ENCODE measurements at regions not wholly inside any gene's neighbourhood (a gene's known extent, or its start where the extent isn't known, plus 50 kb on each side); places are given as distances from the start of the nearest gene placed in this dataset.

DNA sequence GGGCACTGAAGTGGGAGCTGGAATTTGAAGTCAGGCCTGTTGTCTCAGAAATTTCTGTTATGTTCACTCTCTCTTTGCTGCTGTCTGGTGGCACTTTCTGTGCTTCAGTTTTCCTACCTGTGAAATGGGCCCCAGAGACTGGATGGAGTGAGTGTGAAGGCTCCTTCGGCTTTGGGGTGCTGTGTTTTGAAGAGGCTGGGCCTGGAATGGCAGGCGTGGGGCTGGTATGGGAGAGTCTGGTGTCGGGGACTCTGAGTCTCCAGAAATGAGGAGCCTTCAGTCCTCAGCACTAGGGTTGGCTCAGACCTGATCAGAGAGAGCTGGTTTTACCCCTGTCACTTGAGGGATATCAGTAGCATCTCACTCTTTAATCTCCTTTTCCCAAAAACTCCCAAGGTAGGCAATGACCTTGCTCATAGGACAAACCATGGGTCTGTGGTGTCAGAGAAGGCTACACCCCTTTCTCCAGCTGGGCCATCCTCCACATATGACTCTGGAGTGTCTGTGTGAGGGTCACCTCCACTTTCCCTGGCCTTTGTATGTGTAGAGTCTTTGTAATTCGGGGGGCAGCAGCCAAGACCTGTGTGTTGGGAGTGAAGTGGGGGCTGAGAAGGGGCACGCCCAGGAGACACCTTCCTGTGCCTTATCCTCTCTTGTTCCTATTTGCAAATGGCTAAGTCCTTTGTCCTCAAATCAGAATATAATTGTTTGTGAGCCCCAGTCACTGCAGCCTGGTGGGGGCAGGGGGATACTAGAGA, 279.9 kb downstream of the PTPRU start:
- no peaks in the 10 kb centered on the region for H3K9me3 ChIP-seq (ENCODE audit: insufficient read depth, low read depth, low read length)
- no peak overlapping the region for H3K9ac ChIP-seq (ENCODE audit: low read depth, low read length)
- H3K4me3 ChIP-seq (ENCODE audit: low read length): no peak overlapping the region
- H3K27ac ChIP-seq (ENCODE audit: low read length): no peak overlapping the region
- no peaks in the 10 kb centered on the region for H3K4me1 ChIP-seq (ENCODE audit: insufficient read depth, low read length)
- H3K36me3 ChIP-seq (ENCODE audit: insufficient read depth, low read depth, low read length): no peaks in the 10 kb centered on the region
- no peaks in the 10 kb centered on the region; the same call in 1 of the 2 replicates for H3K27me3 ChIP-seq (ENCODE audit: insufficient read depth, low read length)

DNA sequence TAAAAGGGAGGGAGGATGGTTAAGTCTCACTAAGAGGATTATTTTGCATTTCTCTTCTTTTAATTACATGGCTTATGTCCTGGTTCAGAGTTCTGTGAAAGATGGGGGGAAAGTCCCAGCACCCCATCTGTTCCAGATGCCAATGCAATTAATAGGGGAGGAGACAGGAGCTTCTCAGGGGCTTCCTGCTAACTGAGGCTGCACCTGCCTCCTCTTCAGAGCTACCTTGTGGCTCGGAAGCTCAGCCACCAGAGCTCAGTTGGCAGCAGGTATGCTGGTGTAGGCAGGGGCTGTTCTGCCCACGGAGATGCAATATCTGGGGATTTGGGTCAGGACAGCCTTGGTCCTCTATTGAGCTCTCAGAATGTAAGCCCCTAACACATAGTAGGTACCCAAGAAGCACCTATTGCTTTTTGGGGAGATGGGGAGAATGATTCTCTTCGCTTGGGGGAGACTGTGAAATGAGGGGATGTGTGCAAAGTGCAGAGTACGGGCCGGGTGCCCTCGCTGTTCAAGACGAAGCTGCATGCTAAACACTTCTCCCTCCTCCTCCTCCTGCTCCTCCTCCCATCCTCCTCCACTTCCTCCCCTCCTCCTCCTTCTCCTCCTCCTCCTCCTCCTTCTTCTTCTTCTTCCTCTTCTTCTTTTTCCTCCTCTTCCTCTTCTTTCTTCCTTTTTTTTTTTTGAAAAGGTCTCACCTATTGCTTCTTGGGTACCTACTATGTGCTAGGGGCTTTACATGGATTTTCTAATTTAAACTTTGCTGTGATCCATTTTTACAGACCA, 279.0 kb downstream of the PTPRU start:
- Histone ChIP-seq H3K9ac (ENCODE audit: low read depth, low read length) (no peak overlapping the region), H3K4me3 (ENCODE audit: low read length) (no peak overlapping the region), H3K9me3 (ENCODE audit: insufficient read depth, low read depth, low read length) (no peaks in the 10 kb centered on the region), H3K27ac (ENCODE audit: low read length) (no peak overlapping the region), H3K36me3 (ENCODE audit: insufficient read depth, low read depth, low read length) (no peaks in the 10 kb centered on the region), H3K4me1 (ENCODE audit: insufficient read depth, low read length) (no peaks in the 10 kb centered on the region), H3K27me3 (ENCODE audit: insufficient read depth, low read length) (no peaks in the 10 kb centered on the region; the same call in 1 of the 2 replicates)

DNA sequence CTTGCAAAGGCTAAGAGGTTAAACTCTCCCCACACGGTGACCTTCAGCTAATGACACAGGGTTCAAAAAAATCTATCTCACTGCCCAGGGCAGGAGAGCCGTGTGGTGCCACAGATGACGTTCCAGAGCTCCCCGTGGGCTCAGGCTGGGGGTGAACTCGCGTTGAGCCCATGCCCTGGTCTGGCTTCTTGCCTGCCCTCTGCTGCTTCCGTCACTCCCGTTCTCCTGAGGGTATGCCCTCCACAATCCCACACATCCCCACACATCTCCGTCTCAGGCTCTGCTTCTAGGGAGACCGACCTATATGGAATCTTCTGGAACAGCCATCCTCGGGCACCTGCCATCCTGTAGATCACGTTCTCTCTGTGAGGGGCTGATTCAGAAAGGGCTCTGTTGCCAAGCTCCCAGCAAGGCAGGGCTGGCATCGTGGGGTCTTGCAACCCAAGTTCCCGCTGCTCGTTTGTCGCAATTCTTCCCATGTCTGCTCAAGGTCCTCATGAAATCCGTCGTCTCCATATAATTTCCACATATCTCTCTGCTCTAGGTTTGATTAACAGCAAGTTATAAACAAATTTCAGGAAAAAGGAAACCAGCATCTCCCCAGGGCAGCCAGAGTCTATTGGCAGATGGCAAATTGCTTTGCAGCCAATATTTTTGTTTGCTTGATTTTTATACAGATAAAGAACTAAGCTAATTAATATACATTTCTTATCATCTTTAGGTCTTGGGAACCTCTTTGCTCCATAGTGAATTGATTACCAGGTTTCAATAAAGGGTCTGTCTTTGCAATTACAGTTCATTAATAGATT, 278.2 kb downstream of the PTPRU start:
- Histone ChIP-seq H3K9ac (ENCODE audit: low read depth, low read length) (no peak overlapping the region), H3K4me3 (ENCODE audit: low read length) (no peak overlapping the region), H3K27me3 (ENCODE audit: insufficient read depth, low read length) (no peaks in the 10 kb centered on the region; the same call in 1 of the 2 replicates), H3K4me1 (ENCODE audit: insufficient read depth, low read length) (no peaks in the 10 kb centered on the region), H3K27ac (ENCODE audit: low read length) (no peak overlapping the region), H3K9me3 (ENCODE audit: insufficient read depth, low read depth, low read length) (no peaks in the 10 kb centered on the region), H3K36me3 (ENCODE audit: insufficient read depth, low read depth, low read length) (no peaks in the 10 kb centered on the region)

DNA sequence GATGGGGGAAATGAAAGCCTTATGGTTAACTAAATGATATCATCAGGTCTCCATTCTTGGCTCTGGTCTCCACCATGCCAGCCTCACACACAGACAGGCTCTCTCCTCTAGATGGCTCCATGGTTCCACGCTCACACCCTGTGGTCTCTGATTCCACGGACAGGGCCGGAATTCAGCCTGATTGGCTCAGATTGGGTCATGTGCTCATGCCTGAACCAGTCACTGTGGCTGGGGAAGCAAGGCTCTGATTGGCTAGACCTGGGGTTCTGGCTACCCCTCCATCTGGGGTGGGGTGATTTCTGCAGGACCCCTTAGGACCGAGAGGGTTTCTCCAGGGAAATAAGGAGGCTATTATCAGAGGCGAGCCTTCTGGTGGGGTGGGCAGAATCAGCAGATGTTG, 277.0 kb downstream of the PTPRU start:
- Histone ChIP-seq H3K27ac (ENCODE audit: low read length) (no peak overlapping the region), H3K4me3 (ENCODE audit: low read length) (no peak overlapping the region), H3K9me3 (ENCODE audit: insufficient read depth, low read depth, low read length) (no peaks in the 10 kb centered on the region), H3K4me1 (ENCODE audit: insufficient read depth, low read length) (no peaks in the 10 kb centered on the region), H3K36me3 (ENCODE audit: insufficient read depth, low read depth, low read length) (no peaks in the 10 kb centered on the region), H3K9ac (ENCODE audit: low read depth, low read length) (no peak overlapping the region), H3K27me3 (ENCODE audit: insufficient read depth, low read length) (no peaks in the 10 kb centered on the region; the same call in 1 of the 2 replicates)

- Histone ChIP-seq H3K4me3 (ENCODE audit: low read length) (no peak overlapping the region), H3K36me3 (ENCODE audit: insufficient read depth, low read depth, low read length) (no peaks in the 10 kb centered on the region), H3K27me3 (ENCODE audit: insufficient read depth, low read length) (no peaks in the 10 kb centered on the region; the same call in 1 of the 2 replicates), H3K9ac (ENCODE audit: low read depth, low read length) (no peak overlapping the region), H3K4me1 (ENCODE audit: insufficient read depth, low read length) (no peaks in the 10 kb centered on the region), H3K9me3 (ENCODE audit: insufficient read depth, low read depth, low read length) (no peaks in the 10 kb centered on the region), H3K27ac (ENCODE audit: low read length) (no peak overlapping the region)
These were observed 275.1 kb downstream of the PTPRU start for GRCh38 chr1:29511436-29511835.

DNA sequence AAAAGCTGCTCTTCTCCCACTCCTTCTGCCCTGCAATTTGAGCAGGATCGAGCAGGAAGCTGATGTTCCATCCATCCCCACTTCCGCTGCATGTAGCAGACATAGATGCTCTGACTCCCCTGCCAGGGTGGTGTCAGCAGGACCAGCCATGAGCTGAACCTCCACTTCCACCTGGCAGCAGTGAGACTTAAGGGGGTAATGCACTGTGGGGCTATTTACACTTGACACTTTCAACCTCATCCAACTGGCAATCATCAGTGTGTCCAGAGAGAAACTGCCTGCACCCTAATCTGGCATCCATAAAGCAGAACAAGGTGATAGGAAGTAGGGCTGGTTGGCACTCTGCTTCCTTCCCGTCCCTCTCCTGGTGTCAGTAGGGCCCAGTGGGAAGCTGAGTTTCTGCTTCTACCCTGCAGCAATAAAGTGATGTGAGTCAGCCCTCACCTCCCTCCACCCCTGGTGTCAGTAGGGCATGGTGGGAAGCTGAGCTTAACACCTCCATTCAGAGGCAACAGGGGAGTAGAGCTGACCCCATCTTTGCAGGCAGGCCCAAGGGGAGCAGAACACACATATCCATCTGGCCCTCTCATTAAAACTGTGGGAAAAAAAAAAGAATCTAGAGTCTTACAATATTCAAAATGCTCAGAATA, 272.3 kb downstream of the PTPRU start:
- Histone ChIP-seq H3K27ac (ENCODE audit: low read length) (no peak overlapping the region), H3K27me3 (ENCODE audit: insufficient read depth, low read length) (no peaks in the 10 kb centered on the region), H3K36me3 (ENCODE audit: insufficient read depth, low read depth, low read length) (no peaks in the 10 kb centered on the region), H3K9ac (ENCODE audit: low read depth, low read length) (no peak overlapping the region), H3K9me3 (ENCODE audit: insufficient read depth, low read depth, low read length) (no peaks in the 10 kb centered on the region), H3K4me1 (ENCODE audit: insufficient read depth, low read length) (peaks cover 8% of the 10 kb centered on the region; the same call in 1 of the 2 replicates), H3K4me3 (ENCODE audit: low read length) (no peak overlapping the region)

DNA sequence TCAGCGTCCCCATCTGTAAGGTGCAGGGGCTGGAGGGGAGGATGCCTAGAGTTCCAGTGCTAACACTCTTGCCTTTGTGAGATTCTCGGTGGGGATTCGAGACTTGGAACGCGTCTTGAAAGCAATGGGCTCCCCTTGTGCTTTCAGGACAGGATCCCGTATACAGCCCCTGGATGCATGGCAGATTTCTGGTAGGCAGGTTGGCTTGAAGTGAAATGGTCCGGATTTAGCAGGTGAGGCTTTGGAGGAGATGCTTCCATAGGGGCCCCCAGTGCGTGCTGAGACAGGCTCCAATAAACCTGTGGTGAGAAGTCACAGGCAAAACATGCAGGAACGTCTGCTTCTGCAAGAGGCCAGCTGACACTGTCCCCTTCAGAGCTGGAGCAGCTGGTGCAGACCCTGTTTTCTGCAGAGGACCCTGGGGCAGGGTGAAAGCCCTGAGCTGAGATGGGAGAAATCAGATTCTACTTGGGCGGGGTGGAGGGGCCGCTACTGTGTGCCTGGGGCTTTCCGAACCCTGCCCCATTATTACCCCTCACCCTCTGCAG, 270.4 kb downstream of the PTPRU start:
- Histone ChIP-seq H3K9ac (ENCODE audit: low read depth, low read length) (no peak overlapping the region), H3K27ac (ENCODE audit: low read length) (no peak overlapping the region), H3K36me3 (ENCODE audit: insufficient read depth, low read depth, low read length) (no peaks in the 10 kb centered on the region), H3K27me3 (ENCODE audit: insufficient read depth, low read length) (no peaks in the 10 kb centered on the region), H3K4me3 (ENCODE audit: low read length) (no peak overlapping the region), H3K9me3 (ENCODE audit: insufficient read depth, low read depth, low read length) (no peaks in the 10 kb centered on the region), H3K4me1 (ENCODE audit: insufficient read depth, low read length) (peaks cover 23% of the 10 kb centered on the region; the same call in 1 of the 2 replicates)

DNA sequence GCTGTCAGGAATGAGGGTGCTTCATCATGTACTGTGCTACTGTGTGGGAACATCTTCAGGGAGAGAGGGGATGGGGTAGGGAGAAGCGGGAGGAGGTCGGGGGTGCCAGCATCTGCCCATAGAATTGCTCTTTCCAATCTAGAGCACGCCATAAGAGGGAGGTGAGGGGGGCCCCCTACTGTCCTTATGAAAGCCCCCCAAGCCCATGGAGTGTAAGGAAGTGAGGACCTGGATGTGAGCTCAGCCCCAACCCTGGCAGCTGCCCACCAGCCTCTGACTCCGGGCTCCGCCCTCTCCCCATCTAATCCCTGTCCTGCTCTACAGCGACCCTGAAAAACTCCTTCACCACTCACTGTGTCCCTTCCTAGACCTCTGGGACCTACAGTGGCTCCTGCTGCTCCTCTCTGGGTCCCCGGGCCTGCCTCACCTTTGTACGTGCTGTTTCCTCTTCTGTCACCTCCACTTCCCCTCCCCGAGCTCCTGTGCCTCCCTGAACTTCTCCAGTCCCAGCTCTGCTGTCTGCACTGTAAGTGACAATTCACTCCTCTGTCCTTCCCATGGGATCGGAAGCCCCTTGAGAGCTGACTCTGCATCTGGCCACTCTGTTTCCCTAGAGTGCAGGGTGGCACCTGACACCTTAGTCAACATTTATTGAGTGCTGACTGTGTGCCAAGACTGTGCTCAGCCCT, 269.4 kb downstream of the PTPRU start:
- no peaks in the 10 kb centered on the region for H3K36me3 ChIP-seq (ENCODE audit: insufficient read depth, low read depth, low read length)
- no peaks in the 10 kb centered on the region for H3K9me3 ChIP-seq (ENCODE audit: insufficient read depth, low read depth, low read length)
- no peak overlapping the region for H3K27ac ChIP-seq (ENCODE audit: low read length)
- H3K9ac ChIP-seq (ENCODE audit: low read depth, low read length): no peak overlapping the region
- no peaks in the 10 kb centered on the region for H3K27me3 ChIP-seq (ENCODE audit: insufficient read depth, low read length)
- peaks cover 34% of the 10 kb centered on the region for H3K4me1 ChIP-seq (ENCODE audit: insufficient read depth, low read length)
- no peak overlapping the region for H3K4me3 ChIP-seq (ENCODE audit: low read length)

DNA sequence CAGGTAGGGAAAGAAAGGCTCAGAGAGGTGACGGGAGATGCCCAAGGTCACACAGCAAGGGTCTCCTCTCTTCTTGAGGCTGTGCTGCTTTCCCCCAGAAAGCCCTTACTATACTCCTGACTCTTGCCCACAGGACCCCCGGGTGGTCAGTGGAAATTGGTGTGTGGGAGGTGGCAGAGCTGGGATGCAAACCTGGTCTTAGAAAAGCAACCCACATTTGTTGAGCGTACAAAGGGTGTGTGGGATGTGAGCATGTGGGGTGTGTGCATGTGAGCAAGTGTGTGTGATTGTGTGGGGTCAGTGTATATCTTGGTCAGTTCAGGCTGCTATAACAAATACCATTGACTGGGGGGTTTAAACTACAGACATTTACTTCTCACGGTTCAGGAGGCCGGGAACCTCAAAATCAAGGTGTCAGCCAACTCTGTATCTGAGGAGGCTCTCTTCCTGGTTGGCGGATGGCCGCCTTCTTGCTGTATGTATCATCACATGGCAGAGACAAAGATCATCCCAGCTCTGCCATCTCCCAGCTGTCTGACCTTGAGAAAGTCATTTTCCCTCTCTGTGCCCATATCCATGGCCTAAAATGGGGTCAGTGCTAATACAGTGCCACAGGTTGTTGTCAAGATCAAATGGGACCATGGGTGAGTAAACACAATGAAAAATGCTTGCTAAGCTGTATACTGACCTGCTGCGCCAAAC, 268.5 kb downstream of the PTPRU start:
- peaks cover 36% of the 10 kb centered on the region for H3K4me1 ChIP-seq (ENCODE audit: insufficient read depth, low read length)
- H3K27me3 ChIP-seq (ENCODE audit: insufficient read depth, low read length): no peaks in the 10 kb centered on the region
- H3K27ac ChIP-seq (ENCODE audit: low read length): no peak overlapping the region
- no peak overlapping the region for H3K9ac ChIP-seq (ENCODE audit: low read depth, low read length)
- H3K4me3 ChIP-seq (ENCODE audit: low read length): no peak overlapping the region
- H3K9me3 ChIP-seq (ENCODE audit: insufficient read depth, low read depth, low read length): no peaks in the 10 kb centered on the region
- no peaks in the 10 kb centered on the region for H3K36me3 ChIP-seq (ENCODE audit: insufficient read depth, low read depth, low read length)

DNA sequence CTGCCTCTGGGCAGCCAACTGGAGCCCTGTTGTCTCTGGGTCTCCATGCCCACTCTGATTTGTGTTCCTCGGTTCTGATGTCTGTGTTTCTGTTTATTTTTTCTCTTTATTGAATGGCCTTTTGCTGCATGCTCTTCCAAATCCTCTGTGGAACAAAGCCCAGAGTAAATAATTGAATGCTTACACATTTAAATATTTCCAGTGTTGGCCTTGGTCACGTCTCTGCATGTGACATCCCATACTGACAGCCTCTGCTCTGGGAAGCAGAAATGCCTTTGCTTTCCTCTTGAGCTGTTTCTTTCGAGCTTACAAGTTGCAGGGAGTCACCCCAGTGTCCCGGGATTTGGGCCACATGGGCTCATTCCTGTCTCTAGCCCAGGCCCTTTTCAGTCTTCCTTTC, 267.9 kb downstream of the PTPRU start:
- no peak overlapping the region for H3K4me3 ChIP-seq (ENCODE audit: low read length)
- no peaks in the 10 kb centered on the region for H3K36me3 ChIP-seq (ENCODE audit: insufficient read depth, low read depth, low read length)
- H3K9me3 ChIP-seq (ENCODE audit: insufficient read depth, low read depth, low read length): no peaks in the 10 kb centered on the region

More for the DNA sequence above, 267.9 kb downstream of the PTPRU start:
- Histone ChIP-seq H3K9ac (ENCODE audit: low read depth, low read length) (no peak overlapping the region), H3K4me1 (ENCODE audit: insufficient read depth, low read length) (peaks cover 36% of the 10 kb centered on the region), H3K27me3 (ENCODE audit: insufficient read depth, low read length) (no peaks in the 10 kb centered on the region), H3K27ac (ENCODE audit: low read length) (no peak overlapping the region)
